Activated gamma-delta T cell (primary cell): ENCODE measurements at regions not wholly inside any gene's neighbourhood (a gene's known extent, or its start where the extent isn't known, plus 50 kb on each side); places are given as distances from the start of the nearest gene placed in this dataset.

Experiments
- DNase-seq: peaks from one replicate; lab custom pipeline; 2025; lab: John Stamatoyannopoulos, UW

DNA sequence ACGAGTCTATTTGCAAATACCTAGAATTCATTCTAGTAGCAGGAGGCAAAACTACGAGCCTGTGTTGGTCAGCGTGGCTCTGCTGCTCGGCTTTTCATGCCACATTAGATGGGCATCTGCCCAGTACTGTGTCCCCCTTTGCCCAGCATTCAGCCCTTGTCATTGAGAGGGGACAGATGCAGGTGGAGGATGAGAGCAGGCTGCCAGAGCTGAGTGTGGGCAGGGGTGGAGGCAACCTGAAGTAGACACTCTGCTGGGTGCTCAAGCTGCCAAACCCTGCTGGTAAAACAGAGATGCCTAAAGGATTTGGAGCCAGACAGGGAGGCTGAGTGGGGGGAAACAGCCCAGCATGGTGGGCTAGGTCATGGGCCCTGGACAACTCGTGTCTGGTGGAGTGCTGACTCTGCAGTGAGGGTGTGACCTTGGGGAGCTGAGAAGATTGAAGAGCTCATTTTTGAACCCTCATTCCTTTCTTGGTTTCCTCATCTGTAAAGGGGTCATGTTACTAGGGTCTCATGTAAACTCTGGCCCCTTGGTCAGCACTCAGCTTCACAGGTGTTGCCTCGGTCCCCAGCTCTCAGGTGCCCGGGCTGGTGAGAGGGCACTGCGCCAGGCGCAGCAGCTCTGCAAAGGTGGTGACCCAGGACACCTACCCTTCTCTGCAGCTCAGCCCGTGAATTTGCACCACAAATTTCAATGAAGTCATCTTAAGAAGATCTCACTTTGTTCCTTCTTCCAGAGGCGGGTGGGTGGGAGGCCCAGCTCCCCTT lies 64.2 kb upstream of the BHLHE23 start:
- no peak for DNase-seq

DNA sequence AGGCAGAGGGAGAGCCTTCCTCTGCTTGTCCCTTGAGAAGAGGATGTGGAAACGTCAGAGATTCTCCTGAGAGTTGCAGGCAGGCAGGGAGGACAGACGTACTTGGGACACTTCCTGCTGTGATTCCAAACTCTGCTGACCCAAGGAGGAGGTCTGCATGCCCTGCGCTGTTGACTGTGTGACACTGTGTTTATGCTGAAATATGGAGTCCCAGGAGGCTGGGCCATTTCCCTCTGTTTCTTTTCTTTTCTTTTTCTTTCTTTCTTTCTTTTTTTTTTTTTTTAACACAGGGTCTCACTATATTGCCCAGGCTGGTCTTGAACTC lies 63.5 kb upstream of the BHLHE23 start:
- DNase-seq: no peak

GRCh38 chr20:63068711-63069367 lies 62.1 kb upstream of the BHLHE23 start:
- no peak for DNase-seq

- DNase-seq: no peak
These were observed 61.2 kb upstream of the BHLHE23 start for GRCh38 chr20:63067721-63068560.

DNA sequence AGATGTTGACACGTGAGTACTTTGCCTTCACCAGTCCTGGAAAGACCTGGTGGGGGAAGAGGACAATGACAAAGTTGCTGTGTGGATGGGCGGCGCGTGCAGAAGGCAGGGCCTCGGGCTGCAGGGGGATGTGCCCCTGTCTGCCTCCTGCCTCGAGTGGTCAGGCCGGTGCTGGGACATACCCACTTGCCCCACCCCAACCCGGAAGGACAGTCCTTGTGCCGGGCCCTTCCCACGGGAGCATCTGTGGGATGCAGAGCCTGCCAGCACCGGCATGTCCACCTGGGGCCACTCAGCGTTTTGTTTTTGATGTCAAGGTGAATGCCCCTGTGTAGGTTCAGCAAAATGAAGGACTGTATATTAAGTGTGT lies 60.5 kb upstream of the BHLHE23 start:
- no peak for DNase-seq

- DNase-seq: no peak
These were observed 59.9 kb upstream of the BHLHE23 start for GRCh38 chr20:63066506-63067265.

DNA sequence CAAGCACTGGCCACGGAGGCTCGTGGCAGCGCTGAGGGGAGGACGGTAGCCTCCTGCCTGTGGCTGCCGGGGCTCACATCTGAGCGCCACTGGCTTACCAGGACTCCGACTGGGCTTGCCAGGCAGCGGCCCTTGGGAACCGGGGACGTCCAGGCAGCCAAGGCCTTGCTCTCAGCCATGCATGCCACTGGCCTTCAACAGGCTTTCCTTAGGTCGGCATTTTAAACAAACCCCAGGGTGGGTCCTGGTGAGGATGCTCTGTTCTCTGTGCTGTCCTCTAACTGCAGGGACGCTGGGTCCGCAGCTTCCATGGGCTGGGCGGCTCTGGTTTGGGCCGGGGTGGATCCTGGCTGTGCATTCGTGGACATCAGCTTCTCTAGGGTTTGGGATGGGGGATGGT lies 59.1 kb upstream of the BHLHE23 start:
- DNase-seq: no peak

DNA sequence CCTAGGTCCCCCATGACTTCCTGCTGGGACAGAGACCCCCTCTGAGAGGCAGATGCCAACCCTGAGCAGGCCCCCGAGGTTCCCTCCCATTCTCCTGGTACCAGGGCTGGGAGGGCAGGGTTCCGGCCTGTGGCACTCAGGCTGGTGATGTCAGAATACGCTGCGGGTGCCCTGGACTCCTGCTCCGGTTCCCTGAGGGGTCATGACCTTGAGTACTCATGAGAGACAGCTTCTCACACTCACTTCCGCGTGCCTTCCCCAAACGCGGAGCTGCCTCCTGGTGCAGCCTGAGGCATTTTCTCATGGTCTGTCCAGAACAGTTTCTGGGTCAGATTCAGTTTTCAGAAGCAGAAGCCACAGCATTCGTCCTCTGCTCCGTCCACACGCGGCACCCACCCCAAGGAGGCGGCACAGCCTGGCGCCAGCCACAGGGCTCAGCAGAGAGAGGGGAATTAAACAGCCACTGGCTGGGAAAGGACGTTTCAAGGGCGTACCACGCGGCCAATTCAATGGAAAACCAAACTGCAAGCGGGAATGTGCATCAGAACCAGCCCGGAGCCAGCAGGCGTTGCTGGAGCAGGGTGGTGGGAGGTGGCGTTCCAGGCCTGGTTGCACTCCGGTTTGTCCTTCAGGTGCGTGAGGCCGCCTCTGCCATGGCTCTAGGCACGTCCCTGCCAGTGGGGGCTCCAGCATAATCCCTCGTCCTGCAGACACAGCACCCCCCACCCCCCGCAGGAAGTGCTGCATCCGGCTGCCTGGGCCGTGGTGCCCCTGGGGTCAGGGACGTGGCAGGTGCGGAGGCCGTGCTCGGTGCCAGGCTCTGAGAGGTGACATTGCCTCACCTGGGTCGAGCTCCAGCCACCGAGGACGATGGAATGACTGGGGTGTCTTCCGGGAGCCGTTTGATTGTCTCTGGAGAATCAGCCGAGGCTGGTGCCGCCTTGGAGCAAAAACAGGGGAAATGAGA lies 58.3 kb upstream of the BHLHE23 start:
- no peak for DNase-seq

DNA sequence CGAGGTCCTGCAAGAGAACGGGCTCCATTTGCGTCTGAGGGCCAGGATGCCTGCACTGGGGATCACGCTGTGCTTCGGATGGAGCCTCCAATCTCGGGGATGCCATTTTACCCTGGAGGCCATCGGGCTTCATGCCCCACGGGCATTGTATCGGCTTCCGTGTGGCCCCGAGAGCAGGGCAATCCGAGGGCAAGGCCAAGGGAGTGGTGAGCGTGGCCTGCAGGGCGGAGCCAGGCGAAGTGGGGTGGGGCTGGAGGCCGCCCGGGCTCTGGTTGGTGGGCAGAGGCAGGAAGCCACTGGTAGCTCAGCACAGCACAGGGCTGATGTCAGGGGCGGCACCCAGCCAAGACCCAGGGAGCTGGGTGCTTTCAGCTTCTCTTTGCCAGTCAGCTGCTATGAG lies 57.5 kb upstream of the BHLHE23 start:
- no peak for DNase-seq

DNA sequence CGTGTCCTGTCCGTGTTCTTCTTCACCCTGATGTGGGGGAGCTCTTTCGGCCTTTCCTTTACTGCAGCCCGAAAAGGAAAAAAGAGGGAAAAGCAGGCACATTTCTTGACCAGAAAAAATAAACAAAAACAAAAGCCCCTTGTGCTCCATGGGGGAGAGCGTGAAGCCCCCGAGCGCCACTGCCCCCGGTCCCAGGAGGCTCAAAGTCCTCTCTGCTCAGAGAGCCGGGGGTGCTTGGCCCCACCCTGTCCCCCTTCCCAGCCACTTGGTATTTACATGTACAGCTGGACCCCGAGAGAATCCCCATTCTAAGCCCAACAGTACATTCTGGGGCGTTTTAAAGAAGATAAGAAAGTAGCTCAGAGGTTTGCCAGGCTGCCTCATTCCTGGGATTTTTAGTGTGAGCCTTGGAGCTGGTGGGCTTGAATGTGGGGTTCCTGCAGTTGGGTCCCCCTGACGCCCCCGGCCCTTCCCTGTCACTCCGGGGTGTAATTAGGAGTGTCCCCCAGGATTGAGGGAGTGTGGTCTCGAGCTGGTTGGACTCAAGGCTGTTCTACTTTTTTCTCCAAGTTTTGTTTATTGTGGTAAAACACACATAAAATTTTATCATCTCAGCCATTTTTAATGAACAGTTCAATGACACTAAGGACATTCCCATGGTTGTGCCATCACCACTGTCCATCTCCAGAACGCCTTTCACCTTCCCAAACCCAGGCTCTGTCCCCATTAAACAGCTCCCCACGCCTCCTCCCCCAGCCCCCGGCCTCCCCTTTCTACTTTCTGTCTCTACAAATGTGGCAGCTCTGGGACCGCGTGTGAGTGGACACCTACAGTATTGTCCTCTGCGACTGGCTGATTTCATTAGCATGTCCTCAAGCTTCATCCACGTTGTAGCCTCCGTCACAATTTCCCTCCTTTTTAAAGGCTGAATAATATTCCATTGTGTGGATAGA lies 55.7 kb upstream of the BHLHE23 start:
- DNase-seq: no peak

GRCh38 chr20:63061771-63062100 lies 55.0 kb upstream of the BHLHE23 start:
- no peak for DNase-seq

GRCh38 chr20:63061051-63061770 lies 54.4 kb upstream of the BHLHE23 start:
- DNase-seq: no peak

DNA sequence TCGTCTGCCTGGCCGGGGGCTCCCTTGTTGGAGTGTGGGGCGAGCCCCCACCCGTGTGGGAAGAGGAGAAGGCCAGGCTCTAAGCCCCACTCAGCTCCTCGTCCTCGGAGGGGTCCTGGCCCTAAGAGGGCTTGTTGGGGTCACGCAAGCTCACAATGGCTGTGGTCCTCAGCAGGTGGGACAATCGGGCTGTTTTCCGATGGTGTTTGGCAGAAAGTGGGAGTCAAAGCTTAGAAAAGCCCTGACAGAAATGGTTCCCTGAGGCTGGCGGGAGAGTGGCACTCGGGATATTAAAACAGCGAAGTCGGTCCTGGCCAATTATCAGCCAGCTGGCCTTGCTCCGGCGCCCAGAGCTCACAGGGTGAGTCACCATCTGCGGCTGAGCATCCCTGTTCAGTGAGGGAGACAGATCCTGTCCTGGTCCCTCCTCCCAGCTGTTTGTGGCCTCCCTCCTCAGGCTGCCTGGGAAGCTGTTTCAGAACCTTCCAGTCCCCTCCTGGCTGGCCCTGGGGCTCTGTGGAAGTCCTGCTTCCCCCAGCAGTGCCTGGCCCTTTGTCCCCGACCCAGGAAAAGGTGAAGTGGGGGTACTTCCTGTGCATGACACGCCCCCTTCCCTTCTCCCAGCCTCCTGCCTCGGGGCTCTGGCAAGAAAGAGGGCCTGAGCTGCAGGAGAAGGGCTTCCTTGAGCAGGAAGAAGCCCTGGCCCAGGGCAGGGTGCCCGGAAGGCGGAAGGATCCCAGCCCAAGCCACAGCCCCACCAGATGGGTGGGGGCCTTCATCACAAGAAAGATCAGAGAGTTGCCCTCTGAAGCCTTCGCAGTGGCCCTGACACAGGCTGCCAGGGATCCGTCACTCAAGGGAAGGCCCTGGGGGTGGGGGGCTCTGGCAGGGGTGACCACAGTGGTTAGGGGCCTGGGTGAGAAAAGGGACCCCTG lies 53.6 kb upstream of the BHLHE23 start:
- no peak for DNase-seq

- DNase-seq: no peak
These were observed 52.9 kb upstream of the BHLHE23 start for GRCh38 chr20:63059684-63060056.

DNA sequence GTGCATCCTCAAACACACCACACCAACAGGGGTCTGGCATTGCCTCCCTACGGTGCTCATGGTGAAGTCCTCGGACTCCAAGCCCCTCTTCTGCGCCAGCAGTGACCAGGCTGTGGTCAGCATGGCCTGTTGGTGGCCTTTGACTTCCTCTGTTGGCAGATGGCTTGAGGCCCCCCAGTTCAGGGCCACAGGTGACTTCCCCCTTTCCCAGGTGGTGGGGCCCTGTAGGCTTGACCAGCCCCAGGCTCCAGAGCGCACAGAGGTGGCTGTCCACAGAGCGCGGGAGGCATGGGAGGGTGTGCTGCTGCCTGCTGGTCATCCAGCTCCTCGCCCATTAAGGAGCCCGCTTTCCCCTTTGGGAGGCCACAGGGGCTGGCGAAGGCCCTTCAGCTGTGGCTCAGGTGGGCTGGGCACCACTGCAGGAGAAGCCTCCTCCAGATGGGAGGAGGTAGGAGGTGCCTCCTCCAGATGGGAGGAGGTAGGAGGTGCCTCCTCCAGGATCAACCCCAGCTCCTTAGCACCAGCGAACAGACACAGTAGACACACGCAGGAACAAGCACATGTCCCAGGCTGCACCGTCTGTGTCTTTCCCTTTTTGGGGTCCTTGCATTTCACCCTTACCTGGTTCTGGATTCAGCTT lies 52.1 kb upstream of the BHLHE23 start:
- DNase-seq: no peak

DNA sequence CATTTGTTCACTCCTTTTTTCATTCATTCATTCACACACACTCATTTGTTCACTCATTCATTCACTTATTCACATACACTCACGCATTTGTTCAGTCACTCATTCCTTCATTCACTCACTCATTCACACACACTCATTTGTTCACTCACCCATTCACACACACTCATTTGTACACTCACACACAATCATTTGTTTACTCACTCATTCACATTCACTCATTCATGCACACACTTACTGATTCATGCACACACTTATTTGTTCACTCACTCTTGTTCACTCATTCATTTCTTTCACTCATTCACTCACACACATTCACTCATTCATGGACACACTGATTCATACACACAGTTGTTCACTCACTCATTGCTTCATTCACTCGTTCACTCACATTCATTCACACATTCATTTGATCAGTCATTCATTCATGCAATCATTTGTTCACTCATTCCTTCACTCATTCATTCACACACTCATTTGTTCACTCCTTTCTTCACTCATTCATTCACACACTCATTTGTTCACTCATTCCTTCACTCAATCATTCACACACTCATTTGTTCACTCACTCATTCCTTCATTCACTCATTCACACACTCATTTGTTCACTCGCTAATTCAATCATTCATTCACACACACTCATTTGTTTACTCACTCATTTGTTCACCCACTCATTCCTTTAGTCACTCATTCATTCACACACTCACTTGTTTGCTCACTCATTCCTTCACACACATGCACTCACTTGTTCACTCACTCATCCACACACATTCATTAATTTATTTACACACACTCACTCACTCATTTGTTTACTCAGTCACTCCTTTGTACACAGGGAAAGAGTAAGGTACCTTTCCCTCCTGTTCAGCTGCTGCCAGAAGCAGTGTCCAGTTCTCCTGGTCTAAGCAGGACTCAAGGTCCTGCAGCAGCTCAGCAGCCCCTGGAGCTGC lies 50.7 kb upstream of the BHLHE23 start:
- DNase-seq: no peak
